ENCODE measurements at regions not wholly inside any gene's neighbourhood (a gene's known extent, or its start where the extent isn't known, plus 50 kb on each side); places are given as distances from the start of the nearest gene placed in this dataset.
"Not testable (repeated sequence)": the region's sequence is repeated elsewhere in the genome, so short reads cannot be mapped to it uniquely, and the experiment has no call there.

- no peak for DNase-seq (ENCODE audit: low read depth in 2 of 2)
These were observed 285.7 kb upstream of the DCC start for GRCh38 chr18:52054324-52054723.

- DNase-seq (ENCODE audit: low read depth in 2 of 2) = no peak
These were observed 279.2 kb upstream of the DCC start for GRCh38 chr18:52060607-52061304.

- DNase-seq (ENCODE audit: low read depth in 2 of 2) = no peak
These were observed 276.1 kb upstream of the DCC start for GRCh38 chr18:52063923-52064322.

GRCh38 chr18:52069201-52069600 lies 270.8 kb upstream of the DCC start:
- DNase-seq (ENCODE audit: low read depth in 2 of 2) = no peak

GRCh38 chr18:52070291-52070756 lies 269.7 kb upstream of the DCC start:
- no peak for DNase-seq (ENCODE audit: low read depth in 2 of 2)

- no peak for DNase-seq (ENCODE audit: low read depth in 2 of 2)
These were observed 262.6 kb upstream of the DCC start for GRCh38 chr18:52077251-52077983.

- DNase-seq (ENCODE audit: low read depth in 2 of 2) = no peak
These were observed 257.8 kb upstream of the DCC start for GRCh38 chr18:52082246-52082645.

- no peak for DNase-seq (ENCODE audit: low read depth in 2 of 2)
These were observed 252.9 kb upstream of the DCC start for GRCh38 chr18:52087140-52087539.

GRCh38 chr18:52090005-52090404 lies 250.0 kb upstream of the DCC start:
- no peak for DNase-seq (ENCODE audit: low read depth in 2 of 2)

GRCh38 chr18:52093171-52093570 lies 246.8 kb upstream of the DCC start:
- no peak for DNase-seq (ENCODE audit: low read depth in 2 of 2)

GRCh38 chr18:52118684-52119083 lies 221.3 kb upstream of the DCC start:
- DNase-seq (ENCODE audit: low read depth in 2 of 2) = no peak

- no peak for DNase-seq (ENCODE audit: low read depth in 2 of 2)
These were observed 209.2 kb upstream of the DCC start for GRCh38 chr18:52130624-52131301.

GRCh38 chr18:52131845-52132244 lies 208.2 kb upstream of the DCC start:
- no peak for DNase-seq (ENCODE audit: low read depth in 2 of 2)

GRCh38 chr18:52136532-52136931 lies 203.5 kb upstream of the DCC start:
- DNase-seq (ENCODE audit: low read depth in 2 of 2) = no peak

- DNase-seq (ENCODE audit: low read depth in 2 of 2) = no peak
These were observed 199.0 kb upstream of the DCC start for GRCh38 chr18:52140986-52141385.

GRCh38 chr18:52150050-52150449 lies 189.9 kb upstream of the DCC start:
- no peak for DNase-seq (ENCODE audit: low read depth in 2 of 2)

- DNase-seq (ENCODE audit: low read depth in 2 of 2) = no peak
These were observed 188.0 kb upstream of the DCC start for GRCh38 chr18:52152036-52152435.

- DNase-seq (ENCODE audit: low read depth in 2 of 2) = no peak
These were observed 183.8 kb upstream of the DCC start for GRCh38 chr18:52156166-52156565.

GRCh38 chr18:52160636-52161035 lies 179.4 kb upstream of the DCC start:
- DNase-seq (ENCODE audit: low read depth in 2 of 2) = no peak

GRCh38 chr18:52163478-52163877 lies 176.5 kb upstream of the DCC start:
- DNase-seq (ENCODE audit: low read depth in 2 of 2) = no peak

GRCh38 chr18:52168131-52168530 lies 171.9 kb upstream of the DCC start:
- DNase-seq (ENCODE audit: low read depth in 2 of 2) = not testable (repeated sequence)

GRCh38 chr18:52174220-52174619 lies 165.8 kb upstream of the DCC start:
- no peak for DNase-seq (ENCODE audit: low read depth in 2 of 2)

- DNase-seq (ENCODE audit: low read depth in 2 of 2) = no peak
These were observed 164.6 kb upstream of the DCC start for GRCh38 chr18:52175406-52175805.

All from stimulated activated CD8-positive, alpha-beta memory T cell treated with anti-CD3 and anti-CD28 coated beads, Interleukin-15, amount 100 ng/mL, for 48 hours (primary cell).